Activated CD8-positive, alpha-beta T cell treated with anti-CD3 and anti-CD28 coated beads for 36 hours (primary cell): ENCODE measurements at regions not wholly inside any gene's neighbourhood (a gene's known extent, or its start where the extent isn't known, plus 50 kb on each side); places are given as distances from the start of the nearest gene placed in this dataset.

Source experiments
- ATAC-seq: fragments of 200-7000 bp; cut with Tn5 transposase; one replicate; pipeline ENCODE4 v1.10.0; 2021; ENCODE audit warnings: mild to moderate bottlenecking, moderate library complexity
- CTCF ChIA-PET: fragments of 350-600 bp; sonication (Branson Sonifier 250); formaldehyde crosslinking; loops from one replicate; lab custom pipeline; 2021; ENCODE audit warnings: antibody characterized with exemption; lab: Charles Lee
- POLR2A ChIA-PET: fragments of 350-600 bp; sonication (Branson Sonifier 250); formaldehyde crosslinking; loops from one replicate; lab custom pipeline; 2021; ENCODE audit warnings: antibody characterized with exemption; lab: Charles Lee
- DNase-seq: peaks from one replicate; pipeline ENCODE4 v3.0.0-alpha.2; 2020
- H3K27ac Mint-ChIP-seq: one replicate; pipeline ENCODE4 v1.8.0; 2021; ENCODE audit warnings: mild to moderate bottlenecking, mixed read lengths
- H3K27me3 Mint-ChIP-seq: one replicate; pipeline ENCODE4 v1.8.0; 2021; ENCODE audit warnings: mixed read lengths
- H3K36me3 Mint-ChIP-seq: one replicate; pipeline ENCODE4 v1.8.0; 2021; ENCODE audit warnings: low read depth, mixed read lengths
- H3K4me1 Mint-ChIP-seq: one replicate; pipeline ENCODE4 v1.8.0; 2021; ENCODE audit warnings: low read depth, mixed read lengths
- H3K4me3 Mint-ChIP-seq: one replicate; pipeline ENCODE4 v1.8.0; 2021; ENCODE audit warnings: mild to moderate bottlenecking, moderate library complexity, mixed read lengths
- H3K9me3 Mint-ChIP-seq: one replicate; pipeline ENCODE4 v1.8.0; 2021; ENCODE audit warnings: mixed read lengths
- CTCF ChIP-seq: fragments of 200-600 bp; IDR thresholded peaks from one replicate; pipeline ENCODE4 v1.8.0; 2022; ENCODE audit warnings: antibody characterized with exemption, mild to moderate bottlenecking
- intact Hi-C: fragments of 100-400 bp; cut with micrococcal nuclease; formaldehyde crosslinking; loops from one replicate; pipeline ENCODE4 v1.10.0; 2022

- POLR2A ChIA-PET, result no interaction called here
- peaks cover 2% of the 10 kb centered on the region for H3K27me3 Mint-ChIP-seq
- TF ChIP-seq CTCF, result no peak
- H3K4me3 Mint-ChIP-seq, result no peak overlapping the region
- ATAC-seq (no peak), DNase-seq (no peak)
- H3K36me3 Mint-ChIP-seq, result no peaks in the 10 kb centered on the region
- intact Hi-C loops, result loop anchor here (10.0 kb wide), 1 partner anchor 287 kb away; no protein-coding TSS in a partner anchor
- H3K4me1 Mint-ChIP-seq, result no peaks in the 10 kb centered on the region
- no peak overlapping the region for H3K27ac Mint-ChIP-seq
- no peaks in the 10 kb centered on the region for H3K9me3 Mint-ChIP-seq
- CTCF ChIA-PET, result no interaction called here
Measured at GRCh38 chr9:22308177-22308576, 138.4 kb upstream of the DMRTA1 start.

- CTCF ChIA-PET, result no interaction called here
- no peaks in the 10 kb centered on the region for H3K36me3 Mint-ChIP-seq
- no peak overlapping the region for H3K27ac Mint-ChIP-seq
- no peak overlapping the region for H3K4me3 Mint-ChIP-seq
- H3K9me3 Mint-ChIP-seq, result peaks cover 6% of the 10 kb centered on the region
- TF ChIP-seq CTCF, result no peak
- POLR2A ChIA-PET, result no interaction called here
- no peaks in the 10 kb centered on the region for H3K4me1 Mint-ChIP-seq
- no peaks in the 10 kb centered on the region for H3K27me3 Mint-ChIP-seq
- DNase-seq (no peak), ATAC-seq (no peak)
- intact Hi-C loops, result no loop called here
Measured at GRCh38 chr9:22316645-22317044, 130.0 kb upstream of the DMRTA1 start.

GRCh38 chr9:22331533-22331932, 115.1 kb upstream of the DMRTA1 start:
- POLR2A ChIA-PET, result no interaction called here
- no peaks in the 10 kb centered on the region for H3K9me3 Mint-ChIP-seq
- TF ChIP-seq CTCF, result no peak

GRCh38 chr9:22332202-22332601, 114.4 kb upstream of the DMRTA1 start:
- no peak overlapping the region for H3K27ac Mint-ChIP-seq
- ChIA-PET CTCF (no interaction called here), POLR2A (no interaction called here)
- no peaks in the 10 kb centered on the region for H3K36me3 Mint-ChIP-seq
- no peak for TF ChIP-seq CTCF
- ATAC-seq, result no peak
- no peak overlapping the region for H3K4me3 Mint-ChIP-seq
- intact Hi-C loops, result no loop called here
- no peaks in the 10 kb centered on the region for H3K4me1 Mint-ChIP-seq
- DNase-seq, result no peak
- no peaks in the 10 kb centered on the region for H3K27me3 Mint-ChIP-seq
- no peaks in the 10 kb centered on the region for H3K9me3 Mint-ChIP-seq

More at GRCh38 chr9:22331533-22331932, 115.1 kb upstream of the DMRTA1 start:
- H3K27me3 Mint-ChIP-seq, result no peaks in the 10 kb centered on the region
- H3K4me1 Mint-ChIP-seq, result no peaks in the 10 kb centered on the region
- intact Hi-C loops, result no loop called here
- H3K36me3 Mint-ChIP-seq, result no peaks in the 10 kb centered on the region
- no peak for ATAC-seq
- CTCF ChIA-PET, result no interaction called here
- no peak overlapping the region for H3K27ac Mint-ChIP-seq
- DNase-seq, result no peak
- no peak overlapping the region for H3K4me3 Mint-ChIP-seq

GRCh38 chr9:22337261-22337660, 109.4 kb upstream of the DMRTA1 start:
- no peak for DNase-seq
- intact Hi-C loops, result no loop called here
- no peak overlapping the region for H3K27ac Mint-ChIP-seq
- no peak for TF ChIP-seq CTCF
- ATAC-seq, result no peak
- ChIA-PET POLR2A (interaction anchor here (0.6 kb wide), 1 partner anchor 416 kb away, joined by 3 read pairs; no protein-coding TSS in a partner anchor), CTCF (no interaction called here)
- no peaks in the 10 kb centered on the region for H3K4me1 Mint-ChIP-seq
- H3K36me3 Mint-ChIP-seq, result no peaks in the 10 kb centered on the region
- H3K4me3 Mint-ChIP-seq, result no peak overlapping the region
- H3K9me3 Mint-ChIP-seq, result no peaks in the 10 kb centered on the region
- no peaks in the 10 kb centered on the region for H3K27me3 Mint-ChIP-seq
